Liver (tissue), 7 donors: ENCODE measurements at regions not wholly inside any gene's neighbourhood (a gene's known extent, or its start where the extent isn't known, plus 50 kb on each side); places are given as distances from the start of the nearest gene placed in this dataset.
"Not testable (repeated sequence)": the region's sequence is repeated elsewhere in the genome, so short reads cannot be mapped to it uniquely, and the experiment has no call there.

ENCODE experiments used
- DNase-seq: peaks from one replicate; pipeline ENCODE4 v3.0.0-alpha.2; 2017; ENCODE audit warnings: low spot score
- H3K27ac ChIP-seq, 2 donors: one replicate each; pipeline ENCODE4 v1.7.0; 2013; ENCODE audit warnings: inconsistent platforms in 2 of 2, low read length in 2 of 2, control low read depth in 1 of 2, low read depth in 1 of 2, mild to moderate bottlenecking in 1 of 2
- H3K27me3 ChIP-seq, 4 donors: one replicate each; pipeline versions ENCODE4 v1.6.1 to v1.7.0; 2013; ENCODE audit warnings: low read length in 3 of 4, inconsistent platforms in 1 of 4, mild to moderate bottlenecking in 1 of 4, moderate library complexity in 1 of 4; ENCODE audit not compliant: control insufficient read depth in 4 of 4, insufficient read depth in 4 of 4
- H3K36me3 ChIP-seq, 4 donors: one replicate each; pipeline versions ENCODE4 v1.6.1 to v1.7.0; 2013; ENCODE audit warnings: low read length in 3 of 4, mild to moderate bottlenecking in 3 of 4, low read depth in 1 of 4, moderate library complexity in 1 of 4; ENCODE audit not compliant: control insufficient read depth in 4 of 4, insufficient read depth in 3 of 4
- H3K4me1 ChIP-seq, 4 donors: one replicate each; pipeline versions ENCODE4 v1.6.1 to v1.7.0; 2013; ENCODE audit warnings: low read length in 3 of 4, mild to moderate bottlenecking in 3 of 4, moderate library complexity in 1 of 4; ENCODE audit not compliant: control insufficient read depth in 4 of 4, insufficient read depth in 4 of 4
- H3K4me3 ChIP-seq, 3 donors: one replicate each; pipeline versions ENCODE4 v1.6.1 to v1.7.0; 2013; ENCODE audit warnings: low read length in 3 of 3, control low read depth in 1 of 3, low read depth in 1 of 3, mild to moderate bottlenecking in 1 of 3
- H3K9ac ChIP-seq, 2 donors: one replicate each; pipeline ENCODE4 v1.7.0; 2013; ENCODE audit warnings: low read length in 2 of 2, mild to moderate bottlenecking in 2 of 2, moderate library complexity in 2 of 2, control low read depth in 1 of 2, low read depth in 1 of 2
- H3K9me3 ChIP-seq, 4 donors: one replicate each; pipeline versions ENCODE4 v1.6.1 to v1.7.0; 2013; ENCODE audit warnings: low read length in 3 of 4; ENCODE audit not compliant: control insufficient read depth in 4 of 4
- EGR1 ChIP-seq, 2 donors: IDR thresholded peaks; 2 replicates each; pipeline ENCODE4 v1.6.1; 2016 to 2018; ENCODE audit warnings: antibody characterized with exemption in 2 of 2, low read depth in 2 of 2
- FOXA1 ChIP-seq: IDR thresholded peaks from 2 replicates; pipeline ENCODE4 v1.6.1; 2016; ENCODE audit warnings: antibody characterized with exemption
- FOXA2 ChIP-seq: IDR thresholded peaks from 2 replicates; pipeline ENCODE4 v1.6.1; 2016; ENCODE audit warnings: antibody characterized with exemption
- HNF4A ChIP-seq, 2 donors: conservative IDR thresholded peaks; 2 replicates each; pipeline ENCODE4 v1.6.1; 2016; ENCODE audit warnings: antibody characterized with exemption in 2 of 2, mild to moderate bottlenecking in 2 of 2
- HNF4G ChIP-seq: IDR thresholded peaks from 2 replicates; pipeline ENCODE4 v1.6.1; 2016; ENCODE audit warnings: antibody characterized with exemption
- JUND ChIP-seq, 2 donors: IDR thresholded peaks; 2 replicates each; pipeline ENCODE4 v1.6.1; 2016; ENCODE audit warnings: antibody characterized with exemption in 2 of 2
- NR2F2 ChIP-seq: IDR thresholded peaks from 2 replicates; pipeline ENCODE4 v1.6.1; 2016; ENCODE audit warnings: antibody characterized with exemption
- RAD21 ChIP-seq, 2 donors: IDR thresholded peaks; 2 replicates each; pipeline ENCODE4 v1.6.1; 2016; ENCODE audit warnings: antibody characterized with exemption in 2 of 2, mild to moderate bottlenecking in 2 of 2
- REST ChIP-seq: IDR thresholded peaks from 2 replicates; pipeline ENCODE4 v1.6.1; 2016; ENCODE audit warnings: antibody characterized with exemption, mild to moderate bottlenecking
- RXRA ChIP-seq, 2 donors: IDR thresholded peaks; 2 replicates each; pipeline ENCODE4 v1.6.1; 2017 to 2018; ENCODE audit warnings: antibody characterized with exemption in 2 of 2, mild to moderate bottlenecking in 1 of 2
- SP1 ChIP-seq: IDR thresholded peaks from 2 replicates; pipeline ENCODE4 v1.6.1; 2018; ENCODE audit warnings: antibody characterized with exemption, mild to moderate bottlenecking
- TAF1 ChIP-seq: conservative IDR thresholded peaks from 2 replicates; pipeline ENCODE4 v1.6.1; 2016; ENCODE audit warnings: antibody characterized with exemption, mild to moderate bottlenecking
- YY1 ChIP-seq: IDR thresholded peaks from 2 replicates; pipeline ENCODE4 v1.6.1; 2016; ENCODE audit warnings: antibody characterized with exemption, mild to moderate bottlenecking
- WGBS: extraction: QIAGEN DNeasy Blood & Tissue Kit; methylation state at CpG from one replicate; pipeline ENCODE4 v1.1.7; 2013; 5-methylcytosine and 5-hydroxymethylcytosine counted together
- TF ChIP-seq, protein P1 (sequence below): IDR thresholded peaks from 2 replicates; pipeline ENCODE4 v1.6.1; 2016; ENCODE audit warnings: antibody characterized with exemption
- TF ChIP-seq, protein P2 (sequence below): IDR thresholded peaks from 2 replicates; pipeline ENCODE4 v1.6.1; 2016; ENCODE audit warnings: antibody characterized with exemption
- donor health status: healthy.
- donor health status: healthy.
- donor health status: healthy.
- donor health status: healthy.

DNA sequence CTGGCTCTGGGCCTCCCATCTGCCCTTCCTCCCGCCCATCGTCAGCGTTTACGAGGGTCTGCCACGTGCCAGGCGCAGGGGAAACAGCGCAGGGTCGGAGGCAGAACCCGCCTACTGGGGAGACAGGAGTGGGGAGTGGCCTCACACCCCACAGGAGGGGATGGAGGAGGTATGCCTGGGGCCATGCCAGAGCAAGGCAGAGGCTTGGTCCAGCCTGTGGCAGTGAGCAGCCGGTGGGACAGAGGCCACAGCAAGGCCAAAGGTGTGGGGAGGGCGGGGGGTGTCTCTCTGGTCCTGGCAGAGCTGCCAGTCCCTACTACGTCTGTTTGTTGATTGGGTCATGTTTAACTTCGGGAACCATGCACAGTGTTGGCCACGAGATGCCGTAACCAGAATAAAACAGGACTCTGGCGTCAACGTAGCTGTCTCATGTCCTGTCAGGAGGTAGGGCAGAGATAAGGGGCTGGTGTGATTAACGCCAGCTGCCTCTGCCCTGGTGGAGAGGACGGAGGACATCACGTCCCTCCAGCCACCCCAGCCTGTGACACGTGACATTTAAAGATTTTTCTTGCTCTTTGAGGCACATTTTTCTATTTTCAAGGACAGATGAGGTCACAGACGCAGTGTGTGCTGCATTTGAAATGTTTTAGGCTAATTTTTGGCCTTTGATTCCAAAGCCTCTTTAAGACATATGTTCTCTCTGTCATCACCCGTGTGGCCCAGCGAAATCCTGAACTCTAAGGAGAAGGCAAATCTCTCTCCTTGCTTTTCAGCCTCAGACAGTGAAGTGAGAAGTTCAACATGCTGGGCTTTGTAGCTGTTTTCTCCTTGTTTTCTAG is 193.3 kb downstream of the LAT start:
- not testable (repeated sequence) for H3K36me3 ChIP-seq, H3K4me3 ChIP-seq, H3K27me3 ChIP-seq, H3K9me3 ChIP-seq
- Histone ChIP-seq H3K4me1 (peaks cover 0 to 23% (median 12%) of the 10 kb centered on the region in 4 donors), H3K27ac (peak overlapping the region; percentile 91 to 93), H3K9ac (peak overlapping the region in 1 of 2 donors; percentile 92)
- TF ChIP-seq JUND (IDR thresholded peaks at IDR 0.05) = peak; percentile 79 to 90
- TF ChIP-seq, protein P1, sequence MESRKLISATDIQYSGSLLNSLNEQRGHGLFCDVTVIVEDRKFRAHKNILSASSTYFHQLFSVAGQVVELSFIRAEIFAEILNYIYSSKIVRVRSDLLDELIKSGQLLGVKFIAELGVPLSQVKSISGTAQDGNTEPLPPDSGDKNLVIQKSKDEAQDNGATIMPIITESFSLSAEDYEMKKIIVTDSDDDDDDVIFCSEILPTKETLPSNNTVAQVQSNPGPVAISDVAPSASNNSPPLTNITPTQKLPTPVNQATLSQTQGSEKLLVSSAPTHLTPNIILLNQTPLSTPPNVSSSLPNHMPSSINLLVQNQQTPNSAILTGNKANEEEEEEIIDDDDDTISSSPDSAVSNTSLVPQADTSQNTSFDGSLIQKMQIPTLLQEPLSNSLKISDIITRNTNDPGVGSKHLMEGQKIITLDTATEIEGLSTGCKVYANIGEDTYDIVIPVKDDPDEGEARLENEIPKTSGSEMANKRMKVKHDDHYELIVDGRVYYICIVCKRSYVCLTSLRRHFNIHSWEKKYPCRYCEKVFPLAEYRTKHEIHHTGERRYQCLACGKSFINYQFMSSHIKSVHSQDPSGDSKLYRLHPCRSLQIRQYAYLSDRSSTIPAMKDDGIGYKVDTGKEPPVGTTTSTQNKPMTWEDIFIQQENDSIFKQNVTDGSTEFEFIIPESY = peak; percentile 89
- TF ChIP-seq RXRA (IDR thresholded peaks at IDR 0.05) = peak; percentile 93 to 94
- peak; percentile 77 for TF ChIP-seq FOXA2
- peak; percentile 15 for TF ChIP-seq HNF4G
- TF ChIP-seq EGR1 (IDR thresholded peaks at IDR 0.05; ENCODE audit: low read depth in 2 of 2) = peak in 1 of 2 donors; percentile 35
- peak; percentile 80 for TF ChIP-seq YY1
- peak; percentile 55 to 67 for TF ChIP-seq RAD21 (IDR thresholded peaks at IDR 0.05)
- TF ChIP-seq SP1 = peak; percentile 94
- TF ChIP-seq REST = peak; percentile 60
- TF ChIP-seq FOXA1 = peak; percentile 25
- TF ChIP-seq TAF1 = peak; percentile 23
- peak; percentile 69 to 81 for TF ChIP-seq HNF4A (conservative IDR thresholded peaks at IDR 0.05)
- TF ChIP-seq NR2F2 = peak; percentile 89
- TF ChIP-seq, protein P2, sequence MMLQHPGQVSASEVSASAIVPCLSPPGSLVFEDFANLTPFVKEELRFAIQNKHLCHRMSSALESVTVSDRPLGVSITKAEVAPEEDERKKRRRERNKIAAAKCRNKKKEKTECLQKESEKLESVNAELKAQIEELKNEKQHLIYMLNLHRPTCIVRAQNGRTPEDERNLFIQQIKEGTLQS = peak; percentile 78
- 15% methylated on average over 22 of the region's 24 CpGs for WGBS
- peak; percentile 38 for DNase-seq

GRCh38 chr16:29177203-29177887 is 192.5 kb downstream of the LAT start:
- not testable (repeated sequence) for H3K36me3 ChIP-seq, H3K4me3 ChIP-seq, H3K9me3 ChIP-seq, DNase-seq, H3K27me3 ChIP-seq, H3K9ac ChIP-seq
- Histone ChIP-seq H3K27ac (peak overlapping the region; percentile 91 to 93), H3K4me1 (peaks cover 0 to 23% (median 12%) of the 10 kb centered on the region in 4 donors)
- TF ChIP-seq EGR1 (IDR thresholded peaks at IDR 0.05; ENCODE audit: low read depth in 2 of 2) = peak in 1 of 2 donors; percentile 6
- 51% methylated on average over 28 of the region's 30 CpGs for WGBS

DNA sequence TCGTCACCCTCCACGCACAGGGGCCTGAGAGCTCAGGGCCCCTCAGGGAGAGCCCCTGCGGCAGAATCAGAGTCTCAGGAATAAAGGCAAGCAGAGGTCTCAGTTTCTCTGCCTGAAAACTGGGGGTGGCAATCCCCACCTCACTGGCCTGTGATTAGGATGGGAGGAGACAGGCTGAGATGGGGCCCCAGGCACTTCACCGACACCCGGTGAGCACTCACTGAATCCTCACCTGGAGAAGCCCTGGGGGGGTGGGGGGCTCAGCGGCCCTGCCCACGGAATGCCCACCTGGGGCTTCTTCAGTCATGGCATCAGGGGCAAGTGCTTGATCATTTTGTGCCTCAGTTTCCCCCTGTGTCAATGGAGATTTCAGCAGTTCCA is 192.0 kb downstream of the LAT start:
- not testable (repeated sequence) for H3K27me3 ChIP-seq, H3K9me3 ChIP-seq, H3K4me3 ChIP-seq, DNase-seq, H3K9ac ChIP-seq, H3K36me3 ChIP-seq
- peaks cover 0 to 25% (median 13%) of the 10 kb centered on the region in 4 donors for H3K4me1 ChIP-seq
- 98% methylated on average over 7 of the region's 7 CpGs for WGBS
- H3K27ac ChIP-seq = peak overlapping the region; percentile 37 to 93
